Parathyroid adenoma (tissue), 2 donors: ENCODE measurements at regions not wholly inside any gene's neighbourhood (a gene's known extent, or its start where the extent isn't known, plus 50 kb on each side); places are given as distances from the start of the nearest gene placed in this dataset.

Experiments used
- H2AFZ ChIP-seq: fragments of 300-600 bp; sonication (generic); one replicate; pipeline ENCODE4 v1.7.0; 2017; ENCODE audit warnings: antibody characterized with exemption, mild to moderate bottlenecking
- H3K27ac ChIP-seq: fragments of 300-600 bp; sonication (generic); one replicate; pipeline ENCODE4 v1.7.0; 2017
- H3K27me3 ChIP-seq: fragments of 300-600 bp; sonication (generic); one replicate; pipeline ENCODE4 v1.7.0; 2017; ENCODE audit warnings: low read length; ENCODE audit not compliant: control insufficient read depth, insufficient read depth
- H3K36me3 ChIP-seq: fragments of 300-600 bp; sonication (generic); one replicate; pipeline ENCODE4 v1.7.0; 2017; ENCODE audit warnings: low read length; ENCODE audit not compliant: control insufficient read depth, insufficient read depth
- H3K4me1 ChIP-seq: fragments of 300-600 bp; sonication (generic); one replicate; pipeline ENCODE4 v1.7.0; 2017; ENCODE audit warnings: control low read depth
- H3K4me2 ChIP-seq: fragments of 300-600 bp; sonication (generic); one replicate; pipeline ENCODE4 v1.7.0; 2017; ENCODE audit warnings: low read length
- H3K4me3 ChIP-seq: fragments of 300-600 bp; sonication (generic); one replicate; pipeline ENCODE4 v1.7.0; 2017; ENCODE audit warnings: low read depth, low read length
- H3K79me2 ChIP-seq: fragments of 300-600 bp; sonication (generic); one replicate; pipeline ENCODE4 v1.7.0; 2017; ENCODE audit warnings: control low read depth
- H3K9ac ChIP-seq: fragments of 300-600 bp; sonication (generic); one replicate; pipeline ENCODE4 v1.7.0; 2017; ENCODE audit warnings: mild to moderate bottlenecking
- H3K9me3 ChIP-seq: fragments of 300-600 bp; sonication (generic); one replicate; pipeline ENCODE4 v1.7.0; 2017; ENCODE audit warnings: low read length; ENCODE audit not compliant: control insufficient read depth
- CTCF ChIP-seq: fragments of 300-600 bp; sonication (generic); IDR thresholded peaks from one replicate; pipeline ENCODE4 v1.7.0; 2017; ENCODE audit warnings: antibody characterized with exemption, mild to moderate bottlenecking
- donor health status: primary hyperparathyroidism.

- no peak overlapping the region for H3K4me2 ChIP-seq
- no peaks in the 10 kb centered on the region for H3K9me3 ChIP-seq
- no peak overlapping the region for H3K27ac ChIP-seq
- H3K79me2 ChIP-seq, result no peaks in the 10 kb centered on the region
- no peak overlapping the region for H2AFZ ChIP-seq
- H3K4me3 ChIP-seq, result no peak overlapping the region
- no peaks in the 10 kb centered on the region for H3K36me3 ChIP-seq
- H3K27me3 ChIP-seq, result no peaks in the 10 kb centered on the region
- H3K9ac ChIP-seq, result no peak overlapping the region
- no peaks in the 10 kb centered on the region for H3K4me1 ChIP-seq
- no peak for TF ChIP-seq CTCF
Observed at GRCh38 chr1:37234941-37235418, 200.7 kb upstream of the GRIK3 start.

GRCh38 chr1:37237948-37238347 lies 203.6 kb upstream of the GRIK3 start:
- no peak overlapping the region for H3K4me3 ChIP-seq
- no peaks in the 10 kb centered on the region for H3K79me2 ChIP-seq
- H3K9me3 ChIP-seq, result no peaks in the 10 kb centered on the region
- no peak overlapping the region for H2AFZ ChIP-seq
- no peak overlapping the region for H3K27ac ChIP-seq
- H3K36me3 ChIP-seq, result no peaks in the 10 kb centered on the region
- no peaks in the 10 kb centered on the region for H3K4me1 ChIP-seq
- TF ChIP-seq CTCF, result no peak
- no peaks in the 10 kb centered on the region for H3K27me3 ChIP-seq
- H3K9ac ChIP-seq, result no peak overlapping the region
- H3K4me2 ChIP-seq, result no peak overlapping the region

- no peak overlapping the region for H3K4me3 ChIP-seq
- H3K4me1 ChIP-seq, result no peaks in the 10 kb centered on the region
- no peaks in the 10 kb centered on the region for H3K27me3 ChIP-seq
- H3K9ac ChIP-seq, result no peak overlapping the region
- no peaks in the 10 kb centered on the region for H3K36me3 ChIP-seq
- no peak for TF ChIP-seq CTCF
- no peaks in the 10 kb centered on the region for H3K79me2 ChIP-seq
- H2AFZ ChIP-seq, result no peak overlapping the region
- H3K4me2 ChIP-seq, result no peak overlapping the region
- no peaks in the 10 kb centered on the region for H3K9me3 ChIP-seq
- H3K27ac ChIP-seq, result no peak overlapping the region
Observed at GRCh38 chr1:37238364-37239224, 204.3 kb upstream of the GRIK3 start.

GRCh38 chr1:37239225-37239740 lies 205.0 kb upstream of the GRIK3 start:
- H3K4me1 ChIP-seq, result no peaks in the 10 kb centered on the region

More at GRCh38 chr1:37239225-37239740, 205.0 kb upstream of the GRIK3 start:
- H2AFZ ChIP-seq, result no peak overlapping the region
- H3K9me3 ChIP-seq, result no peaks in the 10 kb centered on the region
- no peak for TF ChIP-seq CTCF
- H3K79me2 ChIP-seq, result no peaks in the 10 kb centered on the region
- no peaks in the 10 kb centered on the region for H3K27me3 ChIP-seq
- no peak overlapping the region for H3K4me3 ChIP-seq
- H3K4me2 ChIP-seq, result no peak overlapping the region
- H3K27ac ChIP-seq, result no peak overlapping the region
- H3K36me3 ChIP-seq, result no peaks in the 10 kb centered on the region
- H3K9ac ChIP-seq, result no peak overlapping the region
